HG03439 (cell line): ENCODE measurements at regions not wholly inside any gene's neighbourhood (a gene's known extent, or its start where the extent isn't known, plus 50 kb on each side); places are given as distances from the start of the nearest gene placed in this dataset.

ENCODE experiments used
- ATAC-seq: cut with Tn5 transposase; IDR thresholded peaks from one replicate; pipeline ENCODE4 v1.9.1; 2021; ENCODE audit warnings: mild to moderate bottlenecking, moderate library complexity; ENCODE audit not compliant: unreplicated experiment

GRCh38 chr3:177751770-177752169, 554.5 kb upstream of the TBL1XR1 start:
- peak; percentile 75 for ATAC-seq

GRCh38 chr3:177752831-177753230, 555.5 kb upstream of the TBL1XR1 start:
- no peak for ATAC-seq

GRCh38 chr3:177753451-177754155, 556.3 kb upstream of the TBL1XR1 start:
- no peak for ATAC-seq

GRCh38 chr3:177754508-177754921, 557.2 kb upstream of the TBL1XR1 start:
- no peak for ATAC-seq

GRCh38 chr3:177758126-177758525, 560.8 kb upstream of the TBL1XR1 start:
- no peak for ATAC-seq

GRCh38 chr3:177760803-177761202, 563.5 kb upstream of the TBL1XR1 start:
- ATAC-seq: no peak

GRCh38 chr3:177764377-177764912, 567.2 kb upstream of the TBL1XR1 start:
- no peak for ATAC-seq

- no peak for ATAC-seq
These were observed 567.7 kb upstream of the TBL1XR1 start for GRCh38 chr3:177764933-177765332.

- no peak for ATAC-seq
These were observed 573.3 kb upstream of the TBL1XR1 start for GRCh38 chr3:177770383-177771230.

- no peak for ATAC-seq
These were observed 574.5 kb upstream of the TBL1XR1 start for GRCh38 chr3:177771780-177772179.

- ATAC-seq: no peak
These were observed 575.8 kb upstream of the TBL1XR1 start for GRCh38 chr3:177772908-177773557.

GRCh38 chr3:177773717-177774116, 576.4 kb upstream of the TBL1XR1 start:
- ATAC-seq: no peak

- no peak for ATAC-seq
These were observed 579.4 kb upstream of the TBL1XR1 start for GRCh38 chr3:177776661-177777101.

- ATAC-seq: peak; percentile 90
These were observed 580.4 kb upstream of the TBL1XR1 start for GRCh38 chr3:177777699-177778098.

GRCh38 chr3:177778633-177779032, 581.4 kb upstream of the TBL1XR1 start:
- no peak for ATAC-seq

GRCh38 chr3:177781686-177782161, 584.4 kb upstream of the TBL1XR1 start:
- no peak for ATAC-seq

- no peak for ATAC-seq
These were observed 586.1 kb upstream of the TBL1XR1 start for GRCh38 chr3:177783338-177783737.

GRCh38 chr3:177783767-177784166, 586.5 kb upstream of the TBL1XR1 start:
- ATAC-seq: no peak

- ATAC-seq: peak; percentile 80
These were observed 590.2 kb upstream of the TBL1XR1 start for GRCh38 chr3:177787279-177788041.

- ATAC-seq: no peak
These were observed 592.2 kb upstream of the TBL1XR1 start for GRCh38 chr3:177789500-177789899.
